22Rv1 (cell line): ENCODE measurements at regions not wholly inside any gene's neighbourhood (a gene's known extent, or its start where the extent isn't known, plus 50 kb on each side); places are given as distances from the start of the nearest gene placed in this dataset.

Experiments
- H3K27ac ChIP-seq: fragments of 450-650 bp; 2 replicates; pipeline ENCODE4 v1.5.1; 2017
- ZFX ChIP-seq: fragments of 450-650 bp; IDR thresholded peaks from 2 replicates; pipeline ENCODE4 v1.6.1; 2017; ENCODE audit warnings: antibody characterized with exemption, borderline replicate concordance
- TF ChIP-seq, protein P1 (sequence below): fragments of 450-650 bp; IDR thresholded peaks from 2 replicates; pipeline ENCODE4 v1.5.1; 2017; ENCODE audit warnings: mild to moderate bottlenecking

GRCh38 chr2:160634436-160634835 lies 140.8 kb upstream of the RBMS1 start:
- no peak overlapping the region for H3K27ac ChIP-seq
- TF ChIP-seq, protein P1, sequence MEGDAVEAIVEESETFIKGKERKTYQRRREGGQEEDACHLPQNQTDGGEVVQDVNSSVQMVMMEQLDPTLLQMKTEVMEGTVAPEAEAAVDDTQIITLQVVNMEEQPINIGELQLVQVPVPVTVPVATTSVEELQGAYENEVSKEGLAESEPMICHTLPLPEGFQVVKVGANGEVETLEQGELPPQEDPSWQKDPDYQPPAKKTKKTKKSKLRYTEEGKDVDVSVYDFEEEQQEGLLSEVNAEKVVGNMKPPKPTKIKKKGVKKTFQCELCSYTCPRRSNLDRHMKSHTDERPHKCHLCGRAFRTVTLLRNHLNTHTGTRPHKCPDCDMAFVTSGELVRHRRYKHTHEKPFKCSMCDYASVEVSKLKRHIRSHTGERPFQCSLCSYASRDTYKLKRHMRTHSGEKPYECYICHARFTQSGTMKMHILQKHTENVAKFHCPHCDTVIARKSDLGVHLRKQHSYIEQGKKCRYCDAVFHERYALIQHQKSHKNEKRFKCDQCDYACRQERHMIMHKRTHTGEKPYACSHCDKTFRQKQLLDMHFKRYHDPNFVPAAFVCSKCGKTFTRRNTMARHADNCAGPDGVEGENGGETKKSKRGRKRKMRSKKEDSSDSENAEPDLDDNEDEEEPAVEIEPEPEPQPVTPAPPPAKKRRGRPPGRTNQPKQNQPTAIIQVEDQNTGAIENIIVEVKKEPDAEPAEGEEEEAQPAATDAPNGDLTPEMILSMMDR: no peak
- TF ChIP-seq ZFX: no peak

GRCh38 chr2:160635488-160635887 lies 141.9 kb upstream of the RBMS1 start:
- no peak for TF ChIP-seq ZFX
- TF ChIP-seq, protein P1: no peak
- H3K27ac ChIP-seq: no peak overlapping the region

GRCh38 chr2:160639472-160639871 lies 145.9 kb upstream of the RBMS1 start:
- H3K27ac ChIP-seq: no peak overlapping the region
- TF ChIP-seq, protein P1: no peak
- no peak for TF ChIP-seq ZFX

- no peak overlapping the region for H3K27ac ChIP-seq
- TF ChIP-seq, protein P1: no peak
- no peak for TF ChIP-seq ZFX
These were observed 153.3 kb upstream of the RBMS1 start for GRCh38 chr2:160646684-160647444.

DNA sequence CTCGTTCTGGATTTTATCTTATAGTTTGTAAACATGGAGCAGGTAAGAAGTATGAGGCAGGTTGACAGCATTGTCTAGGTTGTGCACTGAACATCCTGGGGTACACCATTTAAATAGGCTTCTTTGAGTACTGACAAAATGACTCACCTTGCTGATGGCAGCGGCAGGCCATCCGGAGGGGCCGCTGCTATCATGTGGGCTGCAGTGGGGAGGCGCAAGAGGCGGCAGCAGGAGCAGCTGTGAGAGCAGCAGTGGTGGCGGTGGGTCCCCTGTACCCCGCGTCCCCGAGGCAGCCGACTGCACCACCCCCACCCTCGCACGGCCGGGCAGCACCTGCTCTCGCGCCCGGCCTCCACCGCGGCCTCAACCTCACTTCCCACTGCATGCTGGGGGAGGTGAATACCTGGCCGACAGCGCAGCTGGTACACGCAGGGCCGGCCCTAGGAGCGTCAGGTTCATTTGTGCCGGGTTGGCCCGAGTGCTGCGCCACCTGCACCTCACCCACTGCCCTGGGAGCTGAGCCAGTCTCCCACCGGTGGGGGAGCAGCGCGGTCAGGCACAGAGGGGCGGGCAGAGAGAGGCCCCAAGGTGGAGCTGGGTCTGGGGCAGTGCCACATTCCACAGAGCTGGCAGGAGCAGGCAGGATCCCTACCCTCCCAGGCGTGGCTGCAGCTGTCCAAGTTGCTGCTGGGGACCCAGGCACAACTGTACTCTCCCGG lies 154.5 kb upstream of the RBMS1 start:
- TF ChIP-seq, protein P1: no peak
- H3K27ac ChIP-seq: no peak overlapping the region

GRCh38 chr2:160649698-160650097 lies 156.1 kb upstream of the RBMS1 start:
- no peak overlapping the region for H3K27ac ChIP-seq
- TF ChIP-seq, protein P1: no peak
- TF ChIP-seq ZFX: no peak
